SK-N-SH (cell line): ENCODE measurements at regions not wholly inside any gene's neighbourhood (a gene's known extent, or its start where the extent isn't known, plus 50 kb on each side); places are given as distances from the start of the nearest gene placed in this dataset.

Experiments
- JUND ChIP-seq: IDR thresholded peaks from 2 replicates; pipeline ENCODE4 v1.4.0; 2012
- POLR2AphosphoS5 ChIP-seq: IDR thresholded peaks from 2 replicates; pipeline ENCODE4 v1.6.1; 2012; ENCODE audit warnings: low read depth, low read length
- SIN3A ChIP-seq: IDR thresholded peaks from 2 replicates; pipeline ENCODE4 v1.6.1; 2012; ENCODE audit warnings: low read depth, mild to moderate bottlenecking, low read length, moderate library complexity, borderline replicate concordance
- USF1 ChIP-seq: IDR thresholded peaks from 2 replicates; pipeline ENCODE4 v1.4.0; 2012; ENCODE audit warnings: low read depth, borderline replicate concordance
- TF ChIP-seq, protein P1 (sequence below): IDR thresholded peaks from 2 replicates; pipeline ENCODE4 v1.4.0; 2012; ENCODE audit warnings: low read depth

GRCh38 chr1:231103961-231104360 lies 57.9 kb upstream of the TRIM67 start:
- TF ChIP-seq USF1 (no peak), POLR2AphosphoS5 (no peak), JUND (no peak), SIN3A (no peak)
- TF ChIP-seq, protein P1, sequence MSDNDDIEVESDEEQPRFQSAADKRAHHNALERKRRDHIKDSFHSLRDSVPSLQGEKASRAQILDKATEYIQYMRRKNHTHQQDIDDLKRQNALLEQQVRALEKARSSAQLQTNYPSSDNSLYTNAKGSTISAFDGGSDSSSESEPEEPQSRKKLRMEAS = no peak
